ENCODE measurements at regions not wholly inside any gene's neighbourhood (a gene's known extent, or its start where the extent isn't known, plus 50 kb on each side); places are given as distances from the start of the nearest gene placed in this dataset.

DNA sequence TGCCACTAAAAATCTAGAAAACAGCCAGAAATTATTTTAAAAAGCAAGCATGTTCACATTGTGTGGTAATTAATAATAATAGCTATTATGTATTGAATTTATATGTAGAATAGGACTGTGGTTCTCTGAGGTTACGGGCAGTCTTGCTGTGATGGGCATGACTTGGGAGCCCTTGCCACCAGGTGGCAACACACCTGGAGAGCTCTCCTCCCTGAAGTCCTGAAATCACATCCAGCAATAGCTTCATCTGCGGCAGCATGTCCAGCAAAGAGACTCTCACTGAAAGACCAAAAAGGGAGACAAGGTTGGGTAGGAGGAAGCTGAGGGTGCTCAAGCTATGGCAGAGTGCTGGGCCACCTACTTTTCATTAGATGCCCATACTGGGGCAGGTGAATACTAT is 206.8 kb upstream of the IL12A start:
- TF ChIP-seq, protein P1, sequence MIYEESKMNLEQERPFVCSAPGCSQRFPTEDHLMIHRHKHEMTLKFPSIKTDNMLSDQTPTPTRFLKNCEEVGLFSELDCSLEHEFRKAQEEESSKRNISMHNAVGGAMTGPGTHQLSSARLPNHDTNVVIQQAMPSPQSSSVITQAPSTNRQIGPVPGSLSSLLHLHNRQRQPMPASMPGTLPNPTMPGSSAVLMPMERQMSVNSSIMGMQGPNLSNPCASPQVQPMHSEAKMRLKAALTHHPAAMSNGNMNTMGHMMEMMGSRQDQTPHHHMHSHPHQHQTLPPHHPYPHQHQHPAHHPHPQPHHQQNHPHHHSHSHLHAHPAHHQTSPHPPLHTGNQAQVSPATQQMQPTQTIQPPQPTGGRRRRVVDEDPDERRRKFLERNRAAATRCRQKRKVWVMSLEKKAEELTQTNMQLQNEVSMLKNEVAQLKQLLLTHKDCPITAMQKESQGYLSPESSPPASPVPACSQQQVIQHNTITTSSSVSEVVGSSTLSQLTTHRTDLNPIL (CRISPR knock-in tag; IDR thresholded peaks at IDR 0.05; ENCODE audit: low read depth): no peak
- TF ChIP-seq, protein P2, sequence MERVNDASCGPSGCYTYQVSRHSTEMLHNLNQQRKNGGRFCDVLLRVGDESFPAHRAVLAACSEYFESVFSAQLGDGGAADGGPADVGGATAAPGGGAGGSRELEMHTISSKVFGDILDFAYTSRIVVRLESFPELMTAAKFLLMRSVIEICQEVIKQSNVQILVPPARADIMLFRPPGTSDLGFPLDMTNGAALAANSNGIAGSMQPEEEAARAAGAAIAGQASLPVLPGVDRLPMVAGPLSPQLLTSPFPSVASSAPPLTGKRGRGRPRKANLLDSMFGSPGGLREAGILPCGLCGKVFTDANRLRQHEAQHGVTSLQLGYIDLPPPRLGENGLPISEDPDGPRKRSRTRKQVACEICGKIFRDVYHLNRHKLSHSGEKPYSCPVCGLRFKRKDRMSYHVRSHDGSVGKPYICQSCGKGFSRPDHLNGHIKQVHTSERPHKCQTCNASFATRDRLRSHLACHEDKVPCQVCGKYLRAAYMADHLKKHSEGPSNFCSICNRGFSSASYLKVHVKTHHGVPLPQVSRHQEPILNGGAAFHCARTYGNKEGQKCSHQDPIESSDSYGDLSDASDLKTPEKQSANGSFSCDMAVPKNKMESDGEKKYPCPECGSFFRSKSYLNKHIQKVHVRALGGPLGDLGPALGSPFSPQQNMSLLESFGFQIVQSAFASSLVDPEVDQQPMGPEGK (CRISPR knock-in tag; IDR thresholded peaks at IDR 0.05; ENCODE audit: borderline replicate concordance): no peak
- no peak for TF ChIP-seq ZFP3 (CRISPR knock-in tag; IDR thresholded peaks at IDR 0.05)
- TF ChIP-seq ARNTL (CRISPR knock-in tag; IDR thresholded peaks at IDR 0.05; ENCODE audit: borderline replicate concordance, low read depth): no peak
- no peak for TF ChIP-seq CSDC2 (CRISPR knock-in tag; IDR thresholded peaks at IDR 0.05)
- no peak for TF ChIP-seq TCF4 (CRISPR knock-in tag; IDR thresholded peaks at IDR 0.05; ENCODE audit: borderline replicate concordance)
- TF ChIP-seq, protein P3, sequence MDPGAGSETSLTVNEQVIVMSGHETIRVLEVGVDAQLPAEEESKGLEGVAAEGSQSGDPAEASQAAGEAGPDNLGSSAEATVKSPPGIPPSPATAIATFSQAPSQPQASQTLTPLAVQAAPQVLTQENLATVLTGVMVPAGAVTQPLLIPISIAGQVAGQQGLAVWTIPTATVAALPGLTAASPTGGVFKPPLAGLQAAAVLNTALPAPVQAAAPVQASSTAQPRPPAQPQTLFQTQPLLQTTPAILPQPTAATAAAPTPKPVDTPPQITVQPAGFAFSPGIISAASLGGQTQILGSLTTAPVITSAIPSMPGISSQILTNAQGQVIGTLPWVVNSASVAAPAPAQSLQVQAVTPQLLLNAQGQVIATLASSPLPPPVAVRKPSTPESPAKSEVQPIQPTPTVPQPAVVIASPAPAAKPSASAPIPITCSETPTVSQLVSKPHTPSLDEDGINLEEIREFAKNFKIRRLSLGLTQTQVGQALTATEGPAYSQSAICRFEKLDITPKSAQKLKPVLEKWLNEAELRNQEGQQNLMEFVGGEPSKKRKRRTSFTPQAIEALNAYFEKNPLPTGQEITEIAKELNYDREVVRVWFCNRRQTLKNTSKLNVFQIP (CRISPR knock-in tag; IDR thresholded peaks at IDR 0.05; ENCODE audit: borderline replicate concordance, low read depth): no peak
- no peak for TF ChIP-seq ISL1 (CRISPR knock-in tag; IDR thresholded peaks at IDR 0.05)
- no peak for TF ChIP-seq SNAI2 (CRISPR knock-in tag; IDR thresholded peaks at IDR 0.05)

All from SK-N-SH treated with all-trans-retinoic acid at 6 μM for 48 hours (cell line).